Rectal smooth muscle tissue (tissue), 1 donor: ENCODE measurements at regions not wholly inside any gene's neighbourhood (a gene's known extent, or its start where the extent isn't known, plus 50 kb on each side); places are given as distances from the start of the nearest gene placed in this dataset.
"Not testable (repeated sequence)": the region's sequence is repeated elsewhere in the genome, so short reads cannot be mapped to it uniquely, and the experiment has no call there.

Experiments used
- H3K27ac ChIP-seq: one replicate; pipeline ENCODE4 v1.7.0; 2013; ENCODE audit warnings: low read depth, low read length, inconsistent platforms
- H3K27me3 ChIP-seq: one replicate; pipeline ENCODE4 v1.7.0; 2013; ENCODE audit warnings: low read length; ENCODE audit not compliant: control insufficient read depth, insufficient read depth
- H3K36me3 ChIP-seq: one replicate; pipeline ENCODE4 v1.7.0; 2013; ENCODE audit warnings: low read length; ENCODE audit not compliant: control insufficient read depth, insufficient read depth
- H3K4me1 ChIP-seq: one replicate; pipeline ENCODE4 v1.7.0; 2013; ENCODE audit warnings: low read length; ENCODE audit not compliant: control insufficient read depth, insufficient read depth
- H3K4me3 ChIP-seq: one replicate; pipeline ENCODE4 v1.7.0; 2013; ENCODE audit warnings: low read length
- H3K9ac ChIP-seq: one replicate; pipeline ENCODE4 v1.7.0; 2013; ENCODE audit warnings: low read length

- H3K27me3 ChIP-seq = no peaks in the 10 kb centered on the region
- H3K36me3 ChIP-seq = no peaks in the 10 kb centered on the region
- H3K4me3 ChIP-seq = no peak overlapping the region
- no peak overlapping the region for H3K27ac ChIP-seq
- no peaks in the 10 kb centered on the region for H3K4me1 ChIP-seq
- no peak overlapping the region for H3K9ac ChIP-seq
These were observed 157.4 kb upstream of the FOXG1 start for GRCh38 chr14:28608851-28609828.

- H3K4me1 ChIP-seq = no peaks in the 10 kb centered on the region
- H3K9ac ChIP-seq = no peak overlapping the region
These were observed 154.2 kb upstream of the FOXG1 start for GRCh38 chr14:28612414-28612813.

GRCh38 chr14:28613532-28613931 lies 153.1 kb upstream of the FOXG1 start:
- H3K9ac ChIP-seq = no peak overlapping the region
- H3K27me3 ChIP-seq = no peaks in the 10 kb centered on the region
- H3K4me1 ChIP-seq = no peaks in the 10 kb centered on the region
- no peak overlapping the region for H3K27ac ChIP-seq
- no peak overlapping the region for H3K4me3 ChIP-seq
- H3K36me3 ChIP-seq = no peaks in the 10 kb centered on the region

More at GRCh38 chr14:28612414-28612813, 154.2 kb upstream of the FOXG1 start:
- Histone ChIP-seq H3K27me3 (no peaks in the 10 kb centered on the region), H3K4me3 (no peak overlapping the region), H3K36me3 (no peaks in the 10 kb centered on the region), H3K27ac (no peak overlapping the region)

- H3K27ac ChIP-seq = no peak overlapping the region
- H3K4me3 ChIP-seq = no peak overlapping the region
- no peak overlapping the region for H3K9ac ChIP-seq
- H3K27me3 ChIP-seq = no peaks in the 10 kb centered on the region
- no peaks in the 10 kb centered on the region for H3K4me1 ChIP-seq
- H3K36me3 ChIP-seq = no peaks in the 10 kb centered on the region
These were observed 139.8 kb upstream of the FOXG1 start for GRCh38 chr14:28626780-28627179.

GRCh38 chr14:28629328-28630004 lies 137.1 kb upstream of the FOXG1 start:
- H3K9ac ChIP-seq = no peak overlapping the region
- H3K4me1 ChIP-seq = no peaks in the 10 kb centered on the region
- H3K27ac ChIP-seq = no peak overlapping the region
- no peaks in the 10 kb centered on the region for H3K27me3 ChIP-seq
- no peaks in the 10 kb centered on the region for H3K36me3 ChIP-seq
- no peak overlapping the region for H3K4me3 ChIP-seq

GRCh38 chr14:28630100-28630499 lies 136.5 kb upstream of the FOXG1 start:
- Histone ChIP-seq H3K4me1 (no peaks in the 10 kb centered on the region), H3K27ac (no peak overlapping the region), H3K4me3 (no peak overlapping the region), H3K9ac (no peak overlapping the region), H3K27me3 (no peaks in the 10 kb centered on the region), H3K36me3 (no peaks in the 10 kb centered on the region)

GRCh38 chr14:28635387-28635786 lies 131.2 kb upstream of the FOXG1 start:
- Histone ChIP-seq H3K4me3 (no peak overlapping the region), H3K27ac (no peak overlapping the region), H3K36me3 (no peaks in the 10 kb centered on the region), H3K27me3 (no peaks in the 10 kb centered on the region), H3K4me1 (no peaks in the 10 kb centered on the region), H3K9ac (no peak overlapping the region)

GRCh38 chr14:28635816-28636215 lies 130.8 kb upstream of the FOXG1 start:
- H3K4me1 ChIP-seq, H3K27me3 ChIP-seq, H3K27ac ChIP-seq, H3K36me3 ChIP-seq, H3K9ac ChIP-seq, H3K4me3 ChIP-seq: not testable (repeated sequence)

GRCh38 chr14:28641189-28641588 lies 125.4 kb upstream of the FOXG1 start:
- not testable (repeated sequence) for H3K4me1 ChIP-seq, H3K4me3 ChIP-seq, H3K27ac ChIP-seq, H3K27me3 ChIP-seq, H3K36me3 ChIP-seq, H3K9ac ChIP-seq

GRCh38 chr14:28651148-28651547 lies 115.4 kb upstream of the FOXG1 start:
- Histone ChIP-seq H3K36me3 (no peaks in the 10 kb centered on the region), H3K9ac (no peak overlapping the region), H3K27ac (no peak overlapping the region), H3K4me1 (no peaks in the 10 kb centered on the region), H3K4me3 (no peak overlapping the region), H3K27me3 (no peaks in the 10 kb centered on the region)

- H3K4me1 ChIP-seq = no peaks in the 10 kb centered on the region
- H3K27me3 ChIP-seq = no peaks in the 10 kb centered on the region
- no peak overlapping the region for H3K9ac ChIP-seq
- H3K4me3 ChIP-seq = no peak overlapping the region
- H3K27ac ChIP-seq = no peak overlapping the region
- H3K36me3 ChIP-seq = no peaks in the 10 kb centered on the region
These were observed 113.8 kb upstream of the FOXG1 start for GRCh38 chr14:28652782-28653181.

- no peak overlapping the region for H3K9ac ChIP-seq
- H3K27me3 ChIP-seq = no peaks in the 10 kb centered on the region
- H3K36me3 ChIP-seq = no peaks in the 10 kb centered on the region
- no peak overlapping the region for H3K27ac ChIP-seq
- H3K4me1 ChIP-seq = no peaks in the 10 kb centered on the region
- H3K4me3 ChIP-seq = no peak overlapping the region
These were observed 113.1 kb upstream of the FOXG1 start for GRCh38 chr14:28653521-28653920.
